ENCODE measurements at regions not wholly inside any gene's neighbourhood (a gene's known extent, or its start where the extent isn't known, plus 50 kb on each side); places are given as distances from the start of the nearest gene placed in this dataset.

DNA sequence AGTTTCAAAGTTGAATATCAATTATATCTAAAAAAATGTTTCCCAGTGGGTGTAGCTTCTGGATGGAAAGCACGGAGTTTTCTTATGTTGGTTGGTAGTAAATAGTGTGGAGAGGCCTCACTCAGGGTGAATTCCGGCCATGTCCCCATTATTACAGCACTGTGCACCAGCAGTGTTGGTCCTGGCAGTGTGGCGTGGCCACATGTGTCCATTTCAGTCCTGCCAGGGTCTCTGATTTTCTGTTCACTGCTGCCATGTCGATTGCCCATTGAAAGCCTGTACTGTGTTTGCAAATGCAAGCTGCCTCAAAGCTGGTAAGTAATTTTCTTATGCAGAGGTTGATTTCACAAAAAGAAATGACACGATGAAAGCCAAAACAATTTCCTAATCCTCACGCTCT lies 386.2 kb downstream of the GALR1 start:
- no peak overlapping the region for H3K4me3 ChIP-seq (ENCODE audit: low read depth, low read length)
- no peak for TF ChIP-seq CTCF (IDR thresholded peaks at IDR 0.05; ENCODE audit: low read depth, low read length)

GRCh38 chr18:77645170-77645872 lies 395.7 kb downstream of the GALR1 start:
- TF ChIP-seq CTCF (IDR thresholded peaks at IDR 0.05; ENCODE audit: low read depth, low read length), result no peak

DNA sequence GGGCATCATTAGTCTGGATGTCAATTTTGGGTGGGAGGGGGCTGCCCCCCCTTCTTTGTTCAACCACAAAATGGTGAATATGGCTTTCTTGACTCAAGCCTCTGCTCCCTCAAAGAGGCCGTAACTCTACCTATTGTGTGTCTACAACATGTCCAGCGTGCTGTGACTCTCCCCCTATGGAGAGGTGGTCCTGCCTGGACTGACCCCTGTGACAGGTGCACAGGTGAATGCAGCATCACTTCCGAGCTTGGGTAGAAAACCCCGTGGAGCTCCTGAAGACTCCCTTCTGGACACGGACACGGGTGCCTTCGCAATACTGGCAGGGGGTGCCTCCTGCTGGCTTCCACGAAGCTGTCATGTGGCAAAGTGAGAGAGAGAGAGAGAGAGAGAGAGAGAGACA lies 397.8 kb downstream of the GALR1 start:
- no peak for TF ChIP-seq CTCF (IDR thresholded peaks at IDR 0.05; ENCODE audit: low read depth, low read length)
- H3K4me3 ChIP-seq (ENCODE audit: low read depth, low read length), result no peak overlapping the region

More at GRCh38 chr18:77645170-77645872, 395.7 kb downstream of the GALR1 start:
- H3K4me3 ChIP-seq (ENCODE audit: low read depth, low read length), result no peak overlapping the region

DNA sequence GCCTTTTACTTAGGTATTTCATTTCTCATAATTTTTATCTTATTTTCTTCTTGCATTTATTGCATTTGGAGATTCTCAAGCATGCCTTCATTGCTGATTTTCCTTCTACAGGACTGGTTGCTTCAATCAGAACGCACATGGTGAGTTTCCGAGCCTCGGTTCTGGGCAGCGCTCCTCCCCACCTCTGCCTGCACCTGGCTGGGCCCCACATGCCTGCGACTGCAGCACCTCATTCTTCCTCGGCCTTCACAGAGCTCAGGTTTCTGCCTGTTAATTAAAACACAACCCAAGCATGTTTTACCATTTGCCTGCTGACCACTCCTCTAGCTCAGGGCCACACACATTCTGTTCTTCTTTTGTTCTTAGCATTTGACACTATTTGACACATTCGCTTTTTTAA lies 398.8 kb downstream of the GALR1 start:
- no peak overlapping the region for H3K4me3 ChIP-seq (ENCODE audit: low read depth, low read length)
- no peak for TF ChIP-seq CTCF (IDR thresholded peaks at IDR 0.05; ENCODE audit: low read depth, low read length)

DNA sequence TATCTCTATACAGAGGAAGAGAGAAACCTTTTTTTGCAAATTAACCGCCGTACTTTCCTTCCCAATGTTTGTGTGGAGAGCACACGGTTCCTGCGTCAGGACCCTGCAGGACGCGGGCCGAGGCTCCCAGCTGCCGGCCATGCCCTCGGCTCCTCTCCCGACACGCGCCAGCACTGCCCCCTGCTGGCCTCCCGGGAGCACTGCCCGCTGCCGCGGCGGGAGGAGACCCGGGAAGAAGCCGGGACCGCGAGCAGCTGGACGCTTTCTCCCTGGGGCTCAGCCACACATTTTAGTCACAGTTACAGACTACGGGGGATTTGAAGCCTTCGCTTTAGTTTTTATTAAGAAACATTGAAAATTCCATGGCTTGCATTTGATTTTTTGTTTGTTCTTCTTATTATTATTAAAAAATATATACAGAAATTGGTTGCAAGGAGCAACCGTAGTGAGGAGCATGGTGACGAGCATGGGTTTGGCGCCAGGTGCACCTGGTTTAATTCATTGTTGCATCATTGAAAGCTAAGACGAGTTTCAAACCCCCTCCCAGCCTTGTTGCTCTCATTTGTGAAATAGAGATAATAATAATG lies 401.2 kb downstream of the GALR1 start:
- H3K4me3 ChIP-seq (ENCODE audit: low read depth, low read length), result no peak overlapping the region
- TF ChIP-seq CTCF (IDR thresholded peaks at IDR 0.05; ENCODE audit: low read depth, low read length), result peak; percentile 49

GRCh38 chr18:77651441-77651840 lies 401.8 kb downstream of the GALR1 start:
- H3K4me3 ChIP-seq (ENCODE audit: low read depth, low read length), result no peak overlapping the region
- no peak for TF ChIP-seq CTCF (IDR thresholded peaks at IDR 0.05; ENCODE audit: low read depth, low read length)

DNA sequence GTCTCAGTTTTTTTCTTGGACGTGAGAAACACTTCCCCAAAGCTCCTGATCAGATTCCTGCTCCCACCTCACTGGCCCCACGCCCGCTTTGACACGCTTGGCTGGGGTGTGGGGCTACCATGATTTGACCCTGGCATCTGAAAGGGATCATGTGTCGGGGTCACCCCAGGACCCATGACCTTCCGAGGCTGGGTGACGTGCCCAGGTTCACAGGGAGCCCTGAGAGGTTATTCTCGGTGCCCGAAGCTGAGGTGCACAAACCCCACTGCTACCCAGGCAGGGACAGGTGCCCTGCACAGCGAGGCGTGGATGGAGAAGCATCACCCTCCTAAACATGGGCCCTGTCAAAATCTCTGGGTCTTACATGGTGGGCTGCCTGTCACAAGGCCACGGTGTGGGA lies 404.1 kb downstream of the GALR1 start:
- H3K4me3 ChIP-seq (ENCODE audit: low read depth, low read length), result no peak overlapping the region
- no peak for TF ChIP-seq CTCF (IDR thresholded peaks at IDR 0.05; ENCODE audit: low read depth, low read length)
